BE2C (cell line): ENCODE measurements at regions not wholly inside any gene's neighbourhood (a gene's known extent, or its start where the extent isn't known, plus 50 kb on each side); places are given as distances from the start of the nearest gene placed in this dataset.
A peak's percentile ranks its signal among the peaks of the same experiment; 100 is the strongest.

Experiments used
- DNase-seq: peaks from one replicate; pipeline ENCODE4 v3.0.0-alpha.2; 2020
- H3K27me3 ChIP-seq: fragments of 250-450 bp; sonication (Bioruptor Pico); 2 replicates; pipeline ENCODE4 v1.5.1; 2020; ENCODE audit warnings: mild to moderate bottlenecking
- H3K36me3 ChIP-seq: fragments of 250-450 bp; sonication (Bioruptor Pico); 2 replicates; pipeline ENCODE4 v1.5.1; 2020; ENCODE audit warnings: mild to moderate bottlenecking
- H3K4me1 ChIP-seq: fragments of 250-450 bp; sonication (Bioruptor Pico); 2 replicates; pipeline ENCODE4 v1.5.1; 2020
- H3K4me3 ChIP-seq: 2 replicates; pipeline ENCODE4 v1.5.1; 2011; ENCODE audit warnings: low read depth, low read length
- H3K9me3 ChIP-seq: fragments of 250-450 bp; sonication (Bioruptor Pico); 2 replicates; pipeline ENCODE4 v1.5.1; 2020
- CTCF ChIP-seq: IDR thresholded peaks from 2 replicates; pipeline ENCODE4 v1.5.1; 2012; ENCODE audit warnings: mild to moderate bottlenecking, low read depth, low read length

- DNase-seq, result no peak
- H3K4me1 ChIP-seq, result no peaks in the 10 kb centered on the region
- no peaks in the 10 kb centered on the region for H3K9me3 ChIP-seq
- no peak for TF ChIP-seq CTCF
- no peaks in the 10 kb centered on the region for H3K36me3 ChIP-seq
- H3K4me3 ChIP-seq, result no peak overlapping the region
- no peaks in the 10 kb centered on the region for H3K27me3 ChIP-seq
These were observed 188.9 kb downstream of the CMPK2 start for GRCh38 chr2:6676776-6677175.

- no peak for DNase-seq
- H3K36me3 ChIP-seq, result no peaks in the 10 kb centered on the region
- no peak for TF ChIP-seq CTCF
- H3K27me3 ChIP-seq, result no peaks in the 10 kb centered on the region
- no peak overlapping the region for H3K4me3 ChIP-seq
- H3K9me3 ChIP-seq, result no peaks in the 10 kb centered on the region
- no peaks in the 10 kb centered on the region for H3K4me1 ChIP-seq
These were observed 186.2 kb downstream of the CMPK2 start for GRCh38 chr2:6679471-6679870.

DNA sequence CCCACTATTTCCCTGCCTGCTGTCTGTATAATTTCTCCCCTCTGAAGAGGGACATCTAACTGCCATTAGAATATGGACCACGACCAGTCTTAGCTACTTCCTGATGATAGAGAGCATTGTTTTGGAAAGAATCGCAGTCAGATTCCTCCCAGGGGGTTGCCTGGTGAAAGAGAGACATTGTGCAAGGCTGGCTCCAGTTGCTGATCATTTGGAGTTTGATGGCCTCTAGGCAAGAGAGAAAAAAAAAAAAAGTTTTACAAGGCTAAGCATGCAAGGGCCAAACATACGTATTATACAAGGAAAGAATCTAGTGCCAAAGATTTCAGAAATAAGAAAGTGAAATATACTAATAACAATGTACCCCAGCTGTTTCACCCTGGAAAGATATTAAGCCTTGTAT lies 182.2 kb downstream of the CMPK2 start:
- H3K4me1 ChIP-seq, result no peaks in the 10 kb centered on the region
- no peak for DNase-seq
- no peaks in the 10 kb centered on the region for H3K36me3 ChIP-seq
- no peak overlapping the region for H3K4me3 ChIP-seq
- H3K27me3 ChIP-seq, result no peaks in the 10 kb centered on the region
- TF ChIP-seq CTCF, result no peak
- H3K9me3 ChIP-seq, result peaks cover 3% of the 10 kb centered on the region

- H3K4me1 ChIP-seq, result no peaks in the 10 kb centered on the region
- peaks cover 3% of the 10 kb centered on the region for H3K9me3 ChIP-seq
- peak; percentile 20 for DNase-seq
- no peaks in the 10 kb centered on the region for H3K27me3 ChIP-seq
- no peaks in the 10 kb centered on the region for H3K36me3 ChIP-seq
- TF ChIP-seq CTCF, result no peak
- H3K4me3 ChIP-seq, result no peak overlapping the region
These were observed 180.3 kb downstream of the CMPK2 start for GRCh38 chr2:6685447-6685846.

DNA sequence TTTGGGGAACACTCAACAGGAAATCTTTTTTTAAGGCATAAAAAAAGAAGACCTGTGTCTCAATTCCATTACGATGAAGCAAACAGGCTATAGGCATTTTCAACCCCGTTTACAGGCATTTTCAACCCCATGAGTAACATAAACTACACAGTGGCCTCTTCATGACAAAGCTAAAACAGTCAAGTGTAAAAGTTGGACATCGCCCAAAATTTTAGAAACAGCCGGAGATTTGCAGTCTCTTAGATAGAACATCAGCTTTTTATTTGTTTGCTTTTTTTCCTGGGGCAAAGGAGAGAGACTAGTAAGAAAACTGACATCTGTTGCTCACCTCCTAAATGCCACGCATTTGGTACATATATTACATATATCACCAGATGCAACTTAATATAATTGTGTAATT lies 173.7 kb downstream of the CMPK2 start:
- no peak overlapping the region for H3K4me3 ChIP-seq

GRCh38 chr2:6692819-6693218 lies 172.9 kb downstream of the CMPK2 start:
- DNase-seq, result no peak
- H3K4me3 ChIP-seq, result no peak overlapping the region
- no peaks in the 10 kb centered on the region for H3K27me3 ChIP-seq
- no peaks in the 10 kb centered on the region for H3K4me1 ChIP-seq
- no peaks in the 10 kb centered on the region for H3K36me3 ChIP-seq
- TF ChIP-seq CTCF, result no peak
- H3K9me3 ChIP-seq, result no peaks in the 10 kb centered on the region; the same call in 1 of the 2 replicates

More for the DNA sequence above, 173.7 kb downstream of the CMPK2 start:
- no peak for TF ChIP-seq CTCF
- Histone ChIP-seq H3K9me3 (peaks cover 1% of the 10 kb centered on the region; the same call in 1 of the 2 replicates), H3K27me3 (no peaks in the 10 kb centered on the region), H3K4me1 (no peaks in the 10 kb centered on the region), H3K36me3 (no peaks in the 10 kb centered on the region)
- DNase-seq, result no peak
